Endothelial cell of umbilical vein (primary cell): ENCODE measurements at regions not wholly inside any gene's neighbourhood (a gene's known extent, or its start where the extent isn't known, plus 50 kb on each side); places are given as distances from the start of the nearest gene placed in this dataset.

Experiments used
- CTCF ChIP-seq, 2 donors: IDR thresholded peaks; 1 replicate in 1 of 2; 2 replicates in 1 of 2; pipeline ENCODE4 v1.5.1; 2011; ENCODE audit warnings: low read length in 2 of 2, mild to moderate bottlenecking in 2 of 2, moderate library complexity in 2 of 2, control low read depth in 1 of 2, inconsistent platforms in 1 of 2, low read depth in 1 of 2; ENCODE audit not compliant: insufficient read depth in 1 of 2; ENCODE audit errors: extremely low read depth in 1 of 2
- POLR2AphosphoS5 ChIP-seq: IDR thresholded peaks from 2 replicates; pipeline ENCODE4 v1.6.1; 2012; ENCODE audit warnings: low read depth, mild to moderate bottlenecking, control low read depth, low read length, moderate library complexity; ENCODE audit not compliant: insufficient read depth

- TF ChIP-seq CTCF (IDR thresholded peaks at IDR 0.05; ENCODE audit: extremely low read depth in 1 of 2, insufficient read depth in 1 of 2, low read depth in 1 of 2, low read length in 2 of 2): no peak
- no peak for TF ChIP-seq POLR2AphosphoS5
Measured at GRCh38 chr13:59447846-59448620, 715.7 kb downstream of the DIAPH3 start.
